Ishikawa (cell line): ENCODE measurements at regions not wholly inside any gene's neighbourhood (a gene's known extent, or its start where the extent isn't known, plus 50 kb on each side); places are given as distances from the start of the nearest gene placed in this dataset.

ENCODE experiments used
- CEBPB ChIP-seq: IDR thresholded peaks from 2 replicates; pipeline ENCODE4 v1.6.1; 2012
- CREB1 ChIP-seq: IDR thresholded peaks from 2 replicates; pipeline ENCODE4 v1.6.1; 2012; ENCODE audit warnings: low read depth
- EGR1 ChIP-seq: IDR thresholded peaks from 2 replicates; pipeline ENCODE4 v1.6.1; 2012
- EP300 ChIP-seq: IDR thresholded peaks from 2 replicates; pipeline ENCODE4 v1.6.1; 2012; ENCODE audit warnings: borderline replicate concordance
- FOXM1 ChIP-seq: IDR thresholded peaks from 2 replicates; pipeline ENCODE4 v1.6.1; 2012; ENCODE audit warnings: low read depth, borderline replicate concordance
- NFIC ChIP-seq: IDR thresholded peaks from 2 replicates; pipeline ENCODE4 v1.6.1; 2012
- RAD21 ChIP-seq: IDR thresholded peaks from 2 replicates; pipeline ENCODE4 v1.6.1; 2012; ENCODE audit warnings: low read depth
- TAF1 ChIP-seq: IDR thresholded peaks from 2 replicates; pipeline ENCODE4 v1.6.1; 2012; ENCODE audit warnings: low read depth, mild to moderate bottlenecking
- TCF12 ChIP-seq: IDR thresholded peaks from 2 replicates; pipeline ENCODE4 v1.6.1; 2012; ENCODE audit warnings: low read depth
- TEAD4 ChIP-seq: IDR thresholded peaks from 2 replicates; pipeline ENCODE4 v1.6.1; 2012
- YY1 ChIP-seq: IDR thresholded peaks from 2 replicates; pipeline ENCODE4 v1.6.1; 2012; ENCODE audit warnings: low read depth
- ZBTB7A ChIP-seq: IDR thresholded peaks from 2 replicates; pipeline ENCODE4 v1.6.1; 2012; ENCODE audit warnings: low read depth
- TF ChIP-seq, protein P1 (sequence below): IDR thresholded peaks from 2 replicates; pipeline ENCODE4 v1.6.1; 2012
- TF ChIP-seq, protein P2 (sequence below): IDR thresholded peaks from 2 replicates; pipeline ENCODE4 v1.6.1; 2012
- TF ChIP-seq, protein P3 (sequence below): IDR thresholded peaks from 2 replicates; pipeline ENCODE4 v1.6.1; 2012; ENCODE audit warnings: low read depth, mild to moderate bottlenecking

DNA sequence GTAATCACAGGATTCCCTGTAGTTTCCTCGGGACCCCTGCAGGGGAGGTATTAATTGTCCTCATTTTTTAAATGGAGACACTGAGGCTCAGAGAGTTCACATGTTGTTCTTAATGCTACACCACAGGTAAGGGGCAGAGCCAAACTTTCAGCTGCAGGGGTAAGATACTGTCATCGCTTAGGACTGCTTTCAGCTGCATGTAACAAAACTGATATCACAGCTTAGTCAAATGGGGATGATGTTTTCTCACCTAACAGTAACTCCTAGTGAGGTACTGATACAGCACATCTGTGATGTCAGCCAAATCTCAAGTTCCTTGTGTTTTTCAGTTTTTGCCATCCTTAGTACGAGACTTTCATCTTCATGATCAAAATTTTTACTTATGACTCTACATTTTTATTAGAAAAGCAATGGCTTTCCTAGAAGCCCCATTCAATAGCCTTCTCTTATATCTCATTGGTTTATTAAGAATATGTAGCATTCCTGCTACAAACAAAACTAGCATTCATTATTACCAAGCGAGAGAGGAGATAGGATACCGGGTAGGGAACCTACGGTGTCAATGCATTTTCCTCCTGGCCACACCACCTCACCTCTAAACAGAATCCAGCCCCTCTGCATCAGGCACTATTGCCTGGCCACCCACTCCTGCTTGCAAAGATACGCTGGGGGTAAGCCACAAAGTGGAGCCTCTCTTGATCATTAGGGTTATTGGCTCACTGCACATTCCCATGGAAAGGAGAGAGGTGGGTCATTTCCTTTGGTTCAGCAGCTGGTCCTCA, 557.5 kb downstream of the CD83 start:
- TF ChIP-seq ZBTB7A (no peak), CREB1 (no peak), TAF1 (no peak), FOXM1 (no peak), TCF12 (no peak), RAD21 (no peak), EGR1 (no peak), EP300 (no peak), TEAD4 (no peak), YY1 (no peak), NFIC (no peak), CEBPB (no peak)
- TF ChIP-seq, protein P1, sequence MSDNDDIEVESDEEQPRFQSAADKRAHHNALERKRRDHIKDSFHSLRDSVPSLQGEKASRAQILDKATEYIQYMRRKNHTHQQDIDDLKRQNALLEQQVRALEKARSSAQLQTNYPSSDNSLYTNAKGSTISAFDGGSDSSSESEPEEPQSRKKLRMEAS, result no peak
- TF ChIP-seq, protein P2, sequence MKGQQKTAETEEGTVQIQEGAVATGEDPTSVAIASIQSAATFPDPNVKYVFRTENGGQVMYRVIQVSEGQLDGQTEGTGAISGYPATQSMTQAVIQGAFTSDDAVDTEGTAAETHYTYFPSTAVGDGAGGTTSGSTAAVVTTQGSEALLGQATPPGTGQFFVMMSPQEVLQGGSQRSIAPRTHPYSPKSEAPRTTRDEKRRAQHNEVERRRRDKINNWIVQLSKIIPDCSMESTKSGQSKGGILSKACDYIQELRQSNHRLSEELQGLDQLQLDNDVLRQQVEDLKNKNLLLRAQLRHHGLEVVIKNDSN, result no peak

DNA sequence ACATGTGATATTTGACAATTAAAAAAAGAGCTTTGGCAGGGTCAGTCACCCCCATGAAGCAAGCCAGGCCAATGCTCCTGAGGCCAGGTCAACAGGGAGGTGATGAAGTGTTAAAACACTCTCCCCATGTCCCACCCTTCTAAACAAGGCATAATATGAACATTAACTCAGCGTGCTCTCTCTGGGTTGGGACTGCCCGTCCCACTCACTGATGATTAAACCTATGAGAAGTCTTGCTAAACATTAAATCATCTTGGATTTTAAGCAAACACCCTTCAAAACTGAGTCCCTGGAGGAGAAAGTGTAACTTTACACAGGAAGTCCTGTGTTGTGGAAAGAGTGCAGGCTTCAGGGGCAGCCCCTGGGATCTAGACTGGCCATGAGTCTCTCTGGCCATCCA, 558.5 kb downstream of the CD83 start:
- TF ChIP-seq, protein P3, sequence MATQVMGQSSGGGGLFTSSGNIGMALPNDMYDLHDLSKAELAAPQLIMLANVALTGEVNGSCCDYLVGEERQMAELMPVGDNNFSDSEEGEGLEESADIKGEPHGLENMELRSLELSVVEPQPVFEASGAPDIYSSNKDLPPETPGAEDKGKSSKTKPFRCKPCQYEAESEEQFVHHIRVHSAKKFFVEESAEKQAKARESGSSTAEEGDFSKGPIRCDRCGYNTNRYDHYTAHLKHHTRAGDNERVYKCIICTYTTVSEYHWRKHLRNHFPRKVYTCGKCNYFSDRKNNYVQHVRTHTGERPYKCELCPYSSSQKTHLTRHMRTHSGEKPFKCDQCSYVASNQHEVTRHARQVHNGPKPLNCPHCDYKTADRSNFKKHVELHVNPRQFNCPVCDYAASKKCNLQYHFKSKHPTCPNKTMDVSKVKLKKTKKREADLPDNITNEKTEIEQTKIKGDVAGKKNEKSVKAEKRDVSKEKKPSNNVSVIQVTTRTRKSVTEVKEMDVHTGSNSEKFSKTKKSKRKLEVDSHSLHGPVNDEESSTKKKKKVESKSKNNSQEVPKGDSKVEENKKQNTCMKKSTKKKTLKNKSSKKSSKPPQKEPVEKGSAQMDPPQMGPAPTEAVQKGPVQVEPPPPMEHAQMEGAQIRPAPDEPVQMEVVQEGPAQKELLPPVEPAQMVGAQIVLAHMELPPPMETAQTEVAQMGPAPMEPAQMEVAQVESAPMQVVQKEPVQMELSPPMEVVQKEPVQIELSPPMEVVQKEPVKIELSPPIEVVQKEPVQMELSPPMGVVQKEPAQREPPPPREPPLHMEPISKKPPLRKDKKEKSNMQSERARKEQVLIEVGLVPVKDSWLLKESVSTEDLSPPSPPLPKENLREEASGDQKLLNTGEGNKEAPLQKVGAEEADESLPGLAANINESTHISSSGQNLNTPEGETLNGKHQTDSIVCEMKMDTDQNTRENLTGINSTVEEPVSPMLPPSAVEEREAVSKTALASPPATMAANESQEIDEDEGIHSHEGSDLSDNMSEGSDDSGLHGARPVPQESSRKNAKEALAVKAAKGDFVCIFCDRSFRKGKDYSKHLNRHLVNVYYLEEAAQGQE, result no peak
- TF ChIP-seq EP300 (no peak), ZBTB7A (no peak), TAF1 (no peak), RAD21 (no peak), CEBPB (no peak), NFIC (no peak)
- TF ChIP-seq, protein P1, result no peak

DNA sequence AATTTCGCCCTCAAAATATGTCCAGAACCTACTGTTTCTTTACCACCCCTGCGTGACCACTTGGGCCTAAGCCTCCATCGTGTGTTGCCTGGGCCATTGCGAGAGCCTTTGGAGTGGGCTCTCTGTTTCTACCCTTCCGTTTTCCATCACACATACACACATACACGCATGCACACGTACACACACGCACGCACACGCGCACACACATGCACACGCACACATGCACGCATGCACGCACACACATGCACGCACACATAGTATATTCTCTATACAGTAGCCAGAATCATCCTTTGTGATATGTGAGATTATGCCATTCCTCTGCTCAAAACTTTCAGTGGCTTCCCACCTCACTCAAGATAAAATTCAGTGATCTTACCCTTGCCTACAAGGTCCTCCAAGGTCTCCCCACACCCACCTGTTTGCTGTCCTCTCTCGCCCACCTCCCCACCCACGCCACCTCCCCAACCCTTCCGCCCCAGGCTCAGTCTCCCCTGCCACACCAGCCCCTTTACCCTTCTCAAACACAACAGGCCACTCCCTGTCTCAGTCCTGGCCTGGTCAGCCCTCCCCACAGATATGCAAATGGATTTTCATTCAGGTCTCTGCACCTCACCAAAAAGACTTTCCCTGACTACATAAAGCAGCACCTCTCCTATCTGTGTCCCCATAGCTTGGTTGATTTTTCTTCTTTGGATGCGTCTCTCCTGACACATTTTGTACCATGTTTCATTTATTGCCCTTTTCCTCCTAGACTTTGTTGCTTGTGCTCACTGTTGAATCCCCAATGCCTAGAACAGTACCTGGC, 559.6 kb downstream of the CD83 start:
- TF ChIP-seq TCF12, result no peak
- TF ChIP-seq EGR1, result no peak
- TF ChIP-seq EP300, result no peak
- TF ChIP-seq YY1, result no peak
- no peak for TF ChIP-seq NFIC
- no peak for TF ChIP-seq FOXM1
- TF ChIP-seq ZBTB7A, result no peak
- TF ChIP-seq, protein P1, result no peak
- no peak for TF ChIP-seq TEAD4
- TF ChIP-seq CEBPB, result no peak
- TF ChIP-seq, protein P2, result no peak
- no peak for TF ChIP-seq TAF1
- TF ChIP-seq, protein P3, result no peak
- TF ChIP-seq CREB1, result no peak
- no peak for TF ChIP-seq RAD21

DNA sequence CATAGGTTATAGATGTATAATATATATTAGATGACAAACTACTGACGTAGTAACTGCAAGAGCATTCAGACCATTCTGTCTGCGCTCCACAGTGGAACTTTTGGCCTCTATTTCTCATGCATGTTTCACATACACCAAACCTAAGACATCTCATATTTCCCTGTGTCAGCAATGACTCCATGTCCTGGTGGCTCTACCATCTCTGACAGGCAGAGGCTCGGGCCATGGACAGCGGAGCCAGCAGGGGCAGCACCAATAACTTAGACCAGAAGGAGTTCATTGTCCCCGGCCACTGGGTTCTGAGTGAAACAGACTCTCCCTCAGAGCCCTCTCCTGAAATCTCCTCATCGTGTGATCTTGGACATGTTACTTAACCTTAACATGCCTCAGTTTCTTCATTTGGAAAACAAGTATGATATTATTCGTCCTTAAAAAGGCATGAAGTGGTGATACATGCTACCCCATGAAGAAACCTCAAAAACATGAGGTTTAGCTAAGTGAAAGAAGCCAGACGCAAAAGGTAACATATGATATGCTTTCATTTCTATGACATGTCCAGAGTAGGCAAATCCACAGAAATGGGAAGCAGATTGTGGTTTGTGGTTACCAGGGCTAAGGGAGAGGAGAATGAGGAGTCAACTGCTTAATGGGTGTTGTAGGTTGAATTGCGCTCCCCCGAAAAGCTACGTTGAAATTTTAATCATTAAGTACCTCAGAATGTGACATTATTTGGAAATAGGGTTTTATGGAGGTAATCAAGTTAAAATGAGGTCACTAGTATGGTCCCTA, 564.0 kb upstream of the JARID2 start:
- TF ChIP-seq EGR1 (no peak), TAF1 (no peak), FOXM1 (no peak), YY1 (no peak), NFIC (no peak), ZBTB7A (no peak), RAD21 (no peak), EP300 (no peak), CREB1 (no peak)
- TF ChIP-seq, protein P2, result no peak
- TF ChIP-seq, protein P1, result no peak
